PFSK-1 (cell line): ENCODE measurements at regions not wholly inside any gene's neighbourhood (a gene's known extent, or its start where the extent isn't known, plus 50 kb on each side); places are given as distances from the start of the nearest gene placed in this dataset.

Experiments
- FOXP2 ChIP-seq: optimal IDR thresholded peaks from 2 replicates; pipeline ENCODE3; 2011; ENCODE audit warnings: borderline replicate concordance, control low read depth, inconsistent platforms; ENCODE audit not compliant: insufficient read depth; ENCODE audit errors: extremely low read length, extremely low read depth
- POLR2AphosphoS5 ChIP-seq: IDR thresholded peaks from 2 replicates; pipeline ENCODE4 v1.6.1; 2012; ENCODE audit warnings: low read depth, mild to moderate bottlenecking, control low read depth, low read length, moderate library complexity
- SIN3A ChIP-seq: IDR thresholded peaks from 2 replicates; pipeline ENCODE4 v1.6.1; 2012; ENCODE audit warnings: mild to moderate bottlenecking, low read length, moderate library complexity, borderline replicate concordance; ENCODE audit not compliant: insufficient read depth
- TAF1 ChIP-seq: IDR thresholded peaks from 2 replicates; pipeline ENCODE4 v1.6.1; 2012; ENCODE audit warnings: low read length, control low read depth, borderline replicate concordance; ENCODE audit not compliant: insufficient read depth
- TF ChIP-seq, protein P1 (sequence below), 2 experiments: IDR thresholded peaks; 2 replicates each; pipeline versions ENCODE4 v1.6.1 to v1.8.0; 2011 to 2012; ENCODE audit warnings: low read depth in 2 of 2, low read length in 2 of 2, control low read depth in 1 of 2, inconsistent platforms in 1 of 2, mild to moderate bottlenecking in 1 of 2, moderate library complexity in 1 of 2; ENCODE audit not compliant: insufficient read depth in 1 of 2

DNA sequence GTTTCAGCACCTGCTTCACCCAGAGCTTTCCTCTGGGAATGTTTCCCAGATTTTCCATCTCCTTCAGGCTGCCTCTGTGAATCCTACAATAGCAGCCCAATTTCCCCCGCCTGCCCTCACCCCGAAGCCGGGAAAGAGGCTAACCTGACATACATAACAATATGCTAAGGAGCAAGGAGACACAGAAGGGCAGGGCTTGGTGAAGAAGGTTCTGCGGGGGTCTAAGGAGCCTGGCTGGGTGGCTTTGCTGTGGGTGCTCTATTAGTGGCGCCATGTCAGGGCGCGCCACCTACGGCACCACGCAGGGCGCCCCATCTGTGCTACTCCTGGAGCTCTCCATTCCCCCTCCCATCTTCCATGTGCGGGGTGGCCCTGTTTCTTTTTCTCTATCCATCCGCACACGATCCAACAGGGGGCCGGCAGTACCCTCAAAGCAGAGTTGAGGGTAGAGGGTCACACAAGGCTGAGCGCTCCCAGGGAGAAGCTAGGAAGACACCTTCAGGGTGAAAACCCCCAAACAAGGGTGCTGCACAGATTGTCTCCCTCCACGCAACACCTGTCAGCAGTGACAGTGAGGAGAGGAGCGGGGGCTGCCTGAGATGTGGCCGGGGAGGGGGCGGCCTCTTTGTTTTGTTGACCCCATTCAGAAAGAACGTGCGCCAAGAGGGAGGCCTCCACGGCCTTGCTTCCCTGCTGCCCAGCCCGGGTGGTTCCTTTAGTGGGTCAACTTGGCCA is 101.4 kb downstream of the PDCL3 start:
- TF ChIP-seq FOXP2 (no peak), TAF1 (no peak), SIN3A (no peak), POLR2AphosphoS5 (no peak)
- TF ChIP-seq, protein P1, sequence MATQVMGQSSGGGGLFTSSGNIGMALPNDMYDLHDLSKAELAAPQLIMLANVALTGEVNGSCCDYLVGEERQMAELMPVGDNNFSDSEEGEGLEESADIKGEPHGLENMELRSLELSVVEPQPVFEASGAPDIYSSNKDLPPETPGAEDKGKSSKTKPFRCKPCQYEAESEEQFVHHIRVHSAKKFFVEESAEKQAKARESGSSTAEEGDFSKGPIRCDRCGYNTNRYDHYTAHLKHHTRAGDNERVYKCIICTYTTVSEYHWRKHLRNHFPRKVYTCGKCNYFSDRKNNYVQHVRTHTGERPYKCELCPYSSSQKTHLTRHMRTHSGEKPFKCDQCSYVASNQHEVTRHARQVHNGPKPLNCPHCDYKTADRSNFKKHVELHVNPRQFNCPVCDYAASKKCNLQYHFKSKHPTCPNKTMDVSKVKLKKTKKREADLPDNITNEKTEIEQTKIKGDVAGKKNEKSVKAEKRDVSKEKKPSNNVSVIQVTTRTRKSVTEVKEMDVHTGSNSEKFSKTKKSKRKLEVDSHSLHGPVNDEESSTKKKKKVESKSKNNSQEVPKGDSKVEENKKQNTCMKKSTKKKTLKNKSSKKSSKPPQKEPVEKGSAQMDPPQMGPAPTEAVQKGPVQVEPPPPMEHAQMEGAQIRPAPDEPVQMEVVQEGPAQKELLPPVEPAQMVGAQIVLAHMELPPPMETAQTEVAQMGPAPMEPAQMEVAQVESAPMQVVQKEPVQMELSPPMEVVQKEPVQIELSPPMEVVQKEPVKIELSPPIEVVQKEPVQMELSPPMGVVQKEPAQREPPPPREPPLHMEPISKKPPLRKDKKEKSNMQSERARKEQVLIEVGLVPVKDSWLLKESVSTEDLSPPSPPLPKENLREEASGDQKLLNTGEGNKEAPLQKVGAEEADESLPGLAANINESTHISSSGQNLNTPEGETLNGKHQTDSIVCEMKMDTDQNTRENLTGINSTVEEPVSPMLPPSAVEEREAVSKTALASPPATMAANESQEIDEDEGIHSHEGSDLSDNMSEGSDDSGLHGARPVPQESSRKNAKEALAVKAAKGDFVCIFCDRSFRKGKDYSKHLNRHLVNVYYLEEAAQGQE (IDR thresholded peaks at IDR 0.05; ENCODE audit: insufficient read depth in 1 of 2, low read depth in 2 of 2, low read length in 2 of 2) = no peak

DNA sequence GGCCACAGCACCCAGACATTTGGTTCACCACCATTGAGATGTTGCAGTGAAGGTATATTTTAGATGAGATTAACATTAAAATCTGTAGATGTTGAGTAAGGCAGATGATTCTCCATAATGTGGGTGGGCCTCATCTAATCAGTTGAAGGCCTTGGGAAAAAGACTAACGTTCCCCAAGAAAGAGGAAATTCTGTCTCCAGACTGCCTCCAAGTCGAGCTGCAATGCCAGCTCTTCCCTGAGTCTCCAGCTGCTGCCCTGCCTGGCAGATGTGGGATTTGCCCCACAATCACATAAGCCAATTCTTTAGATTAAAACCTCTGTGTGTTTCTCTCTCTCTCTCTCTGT is 101.9 kb downstream of the PDCL3 start:
- TF ChIP-seq, protein P1 (IDR thresholded peaks at IDR 0.05; ENCODE audit: insufficient read depth in 1 of 2, low read depth in 2 of 2, low read length in 2 of 2) = no peak
- TF ChIP-seq POLR2AphosphoS5 (no peak), TAF1 (no peak), SIN3A (no peak), FOXP2 (no peak)

DNA sequence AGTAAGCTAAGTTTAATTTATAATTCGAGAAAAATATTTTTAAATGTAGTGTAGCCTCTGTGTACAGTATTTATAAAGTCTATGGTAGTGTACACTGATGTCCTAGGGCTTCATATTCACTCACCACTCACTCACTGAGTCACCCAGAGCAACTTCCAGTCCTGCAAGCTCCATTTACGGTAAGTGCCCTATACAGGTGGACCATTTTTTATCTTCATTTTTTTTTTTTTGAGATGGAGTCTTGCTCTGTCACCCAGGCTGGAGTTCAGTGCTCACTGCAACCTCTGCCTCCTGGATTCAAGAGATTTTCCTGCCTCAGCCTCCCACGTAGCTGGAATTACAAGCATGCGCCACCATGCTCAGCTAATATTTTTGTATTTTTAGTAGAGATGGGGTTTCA is 104.2 kb downstream of the PDCL3 start:
- no peak for TF ChIP-seq SIN3A
- no peak for TF ChIP-seq FOXP2
- TF ChIP-seq, protein P1 (IDR thresholded peaks at IDR 0.05; ENCODE audit: insufficient read depth in 1 of 2, low read depth in 2 of 2, low read length in 2 of 2) = no peak
- TF ChIP-seq TAF1 = no peak
- TF ChIP-seq POLR2AphosphoS5 = no peak

DNA sequence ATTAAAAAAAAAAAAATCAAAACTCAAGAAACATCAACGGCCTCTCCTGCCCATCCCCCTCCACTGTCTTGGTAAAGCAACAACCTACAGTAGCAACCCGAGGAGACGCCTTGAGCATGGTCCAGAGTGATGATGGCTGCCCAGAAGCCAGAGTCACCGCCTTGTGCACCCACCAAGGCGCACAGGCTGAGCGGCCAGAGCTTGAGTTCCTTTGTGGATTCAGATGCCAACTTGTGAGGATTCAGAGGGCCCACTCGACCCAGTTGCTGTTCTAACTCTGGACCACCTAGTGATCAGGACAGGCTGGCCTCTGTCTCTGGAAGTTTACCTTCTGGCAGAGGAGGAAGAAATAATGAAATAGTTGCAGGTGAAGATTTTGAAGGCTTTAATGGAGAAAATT is 105.0 kb downstream of the PDCL3 start:
- TF ChIP-seq, protein P1 (IDR thresholded peaks at IDR 0.05; ENCODE audit: insufficient read depth in 1 of 2, low read depth in 2 of 2, low read length in 2 of 2) = no peak
- TF ChIP-seq FOXP2 (no peak), POLR2AphosphoS5 (no peak), TAF1 (no peak), SIN3A (no peak)

DNA sequence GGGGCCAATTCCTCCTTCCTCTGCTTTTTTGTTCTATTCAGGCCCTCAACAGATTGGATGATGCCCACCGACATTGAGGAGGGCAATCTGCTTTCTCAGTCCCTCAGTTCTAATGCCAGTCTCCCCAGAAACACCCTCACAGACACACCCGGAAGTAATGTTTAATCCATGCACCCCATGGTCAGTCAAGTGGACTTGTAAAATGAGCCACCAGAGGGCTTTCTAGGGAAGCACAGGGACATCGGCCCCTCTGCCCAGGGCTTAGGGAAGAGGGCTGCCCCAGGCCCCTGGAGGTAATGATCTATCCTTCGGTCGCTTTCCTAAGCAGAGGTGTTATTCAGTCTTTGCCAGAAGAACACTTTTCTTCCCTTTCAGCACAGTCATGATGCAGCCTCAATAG is 107.4 kb downstream of the PDCL3 start:
- TF ChIP-seq SIN3A (no peak), TAF1 (no peak), FOXP2 (no peak), POLR2AphosphoS5 (no peak)
- TF ChIP-seq, protein P1 (IDR thresholded peaks at IDR 0.05; ENCODE audit: insufficient read depth in 1 of 2, low read depth in 2 of 2, low read length in 2 of 2) = no peak
